Gastrocnemius medialis (tissue), 4 donors: ENCODE measurements at regions not wholly inside any gene's neighbourhood (a gene's known extent, or its start where the extent isn't known, plus 50 kb on each side); places are given as distances from the start of the nearest gene placed in this dataset.

Source experiments
- POLR2A ChIP-seq, 2 donors: fragments of 450-650 bp; IDR thresholded peaks; one replicate each; pipeline ENCODE4 v1.6.1; 2017; ENCODE audit warnings: antibody characterized with exemption in 2 of 2, mild to moderate bottlenecking in 2 of 2, moderate library complexity in 2 of 2
- TF ChIP-seq, protein P1 (sequence below), 5 experiments: fragments of 450-650 bp in 3 of 5; fragments of 200-600 bp in 2 of 5; sonication (generic) in 2 of 5; IDR thresholded peaks in 4 of 5; conservative IDR thresholded peaks in 1 of 5; 1 replicate in 4 of 5; 2 replicates in 1 of 5; pipeline ENCODE4 v1.5.1; 2016 to 2019; ENCODE audit warnings: antibody characterized with exemption in 5 of 5, mild to moderate bottlenecking in 3 of 5, moderate library complexity in 3 of 5

DNA sequence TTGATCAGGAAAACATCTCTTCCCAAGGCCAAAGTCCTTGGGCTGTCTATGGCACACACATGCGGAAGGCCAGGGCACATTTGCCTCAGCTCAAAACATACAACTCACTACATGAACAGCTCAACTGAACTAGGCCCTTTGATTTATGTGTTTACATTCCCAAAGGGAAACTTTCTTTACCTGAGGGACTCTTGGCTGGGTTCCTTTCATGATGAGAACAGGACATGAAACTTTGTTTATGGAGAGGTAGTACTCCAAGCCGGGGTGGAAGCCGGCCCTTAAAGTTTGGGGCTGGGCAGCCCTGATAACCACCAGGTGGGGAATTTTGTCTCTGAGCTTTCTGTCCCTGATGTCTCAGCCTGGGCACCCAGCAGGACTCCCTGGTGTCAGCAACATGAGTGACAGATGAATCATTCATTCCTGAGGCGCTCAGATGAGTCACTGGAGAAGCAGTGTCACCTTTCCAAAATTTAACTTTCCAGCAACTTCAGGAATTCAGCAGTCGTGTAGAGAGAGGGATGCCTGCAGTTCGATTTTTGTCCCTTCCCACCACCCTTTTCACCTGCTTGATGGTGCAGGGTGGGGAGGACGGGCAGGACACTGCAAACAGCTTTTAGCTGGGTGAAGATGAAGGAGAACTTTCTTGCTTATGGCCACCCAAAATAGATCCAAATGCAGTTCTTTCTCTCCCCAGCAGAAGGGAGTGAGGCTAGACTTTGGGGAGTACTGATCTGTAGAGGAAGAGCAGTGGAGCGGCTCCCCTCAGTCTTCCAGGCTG lies 331.6 kb downstream of the DYSF start:
- TF ChIP-seq, protein P1, sequence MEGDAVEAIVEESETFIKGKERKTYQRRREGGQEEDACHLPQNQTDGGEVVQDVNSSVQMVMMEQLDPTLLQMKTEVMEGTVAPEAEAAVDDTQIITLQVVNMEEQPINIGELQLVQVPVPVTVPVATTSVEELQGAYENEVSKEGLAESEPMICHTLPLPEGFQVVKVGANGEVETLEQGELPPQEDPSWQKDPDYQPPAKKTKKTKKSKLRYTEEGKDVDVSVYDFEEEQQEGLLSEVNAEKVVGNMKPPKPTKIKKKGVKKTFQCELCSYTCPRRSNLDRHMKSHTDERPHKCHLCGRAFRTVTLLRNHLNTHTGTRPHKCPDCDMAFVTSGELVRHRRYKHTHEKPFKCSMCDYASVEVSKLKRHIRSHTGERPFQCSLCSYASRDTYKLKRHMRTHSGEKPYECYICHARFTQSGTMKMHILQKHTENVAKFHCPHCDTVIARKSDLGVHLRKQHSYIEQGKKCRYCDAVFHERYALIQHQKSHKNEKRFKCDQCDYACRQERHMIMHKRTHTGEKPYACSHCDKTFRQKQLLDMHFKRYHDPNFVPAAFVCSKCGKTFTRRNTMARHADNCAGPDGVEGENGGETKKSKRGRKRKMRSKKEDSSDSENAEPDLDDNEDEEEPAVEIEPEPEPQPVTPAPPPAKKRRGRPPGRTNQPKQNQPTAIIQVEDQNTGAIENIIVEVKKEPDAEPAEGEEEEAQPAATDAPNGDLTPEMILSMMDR (IDR thresholded peaks at IDR 0.05 in 4 of 5, conservative IDR thresholded peaks at IDR 0.05 in 1 of 5) = peak in 3 of 5 experiments; percentile 8 to 38 (median 13)
- no peak for TF ChIP-seq POLR2A (IDR thresholded peaks at IDR 0.05)
